ENCODE measurements at regions not wholly inside any gene's neighbourhood (a gene's known extent, or its start where the extent isn't known, plus 50 kb on each side); places are given as distances from the start of the nearest gene placed in this dataset.

- TF ChIP-seq CTCF (IDR thresholded peaks at IDR 0.05) (no peak), POLR2A (IDR thresholded peaks at IDR 0.05) (no peak)
These were observed 555.5 kb upstream of the TNP1 start for GRCh38 chr2:217415316-217415715.

Measured in testis (tissue), 2 donors.